ENCODE measurements at regions not wholly inside any gene's neighbourhood (a gene's known extent, or its start where the extent isn't known, plus 50 kb on each side); places are given as distances from the start of the nearest gene placed in this dataset.

DNA sequence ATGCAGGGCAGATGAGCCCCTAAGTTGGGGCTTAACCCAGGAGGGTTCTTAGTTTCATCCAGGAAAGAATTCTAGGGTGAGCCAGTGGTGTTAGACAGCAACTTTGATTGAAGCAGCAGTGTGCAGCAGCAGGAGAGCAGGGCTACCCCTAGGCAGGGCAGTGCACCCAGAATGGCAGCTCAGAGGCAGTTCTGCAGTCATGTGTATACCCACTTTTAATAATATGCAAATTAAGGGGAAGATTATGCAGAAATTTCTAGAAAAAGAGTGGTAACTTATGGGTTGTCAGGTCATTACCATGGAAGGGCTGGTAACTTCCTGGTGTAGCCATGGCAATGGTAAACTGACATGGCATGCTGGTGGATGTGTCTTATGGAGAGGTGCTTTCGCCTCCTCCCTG lies 297.5 kb downstream of the PCNX1 start:
- no peak overlapping the region for H3K27ac ChIP-seq
- no peak for ATAC-seq
- TF ChIP-seq, protein P1, sequence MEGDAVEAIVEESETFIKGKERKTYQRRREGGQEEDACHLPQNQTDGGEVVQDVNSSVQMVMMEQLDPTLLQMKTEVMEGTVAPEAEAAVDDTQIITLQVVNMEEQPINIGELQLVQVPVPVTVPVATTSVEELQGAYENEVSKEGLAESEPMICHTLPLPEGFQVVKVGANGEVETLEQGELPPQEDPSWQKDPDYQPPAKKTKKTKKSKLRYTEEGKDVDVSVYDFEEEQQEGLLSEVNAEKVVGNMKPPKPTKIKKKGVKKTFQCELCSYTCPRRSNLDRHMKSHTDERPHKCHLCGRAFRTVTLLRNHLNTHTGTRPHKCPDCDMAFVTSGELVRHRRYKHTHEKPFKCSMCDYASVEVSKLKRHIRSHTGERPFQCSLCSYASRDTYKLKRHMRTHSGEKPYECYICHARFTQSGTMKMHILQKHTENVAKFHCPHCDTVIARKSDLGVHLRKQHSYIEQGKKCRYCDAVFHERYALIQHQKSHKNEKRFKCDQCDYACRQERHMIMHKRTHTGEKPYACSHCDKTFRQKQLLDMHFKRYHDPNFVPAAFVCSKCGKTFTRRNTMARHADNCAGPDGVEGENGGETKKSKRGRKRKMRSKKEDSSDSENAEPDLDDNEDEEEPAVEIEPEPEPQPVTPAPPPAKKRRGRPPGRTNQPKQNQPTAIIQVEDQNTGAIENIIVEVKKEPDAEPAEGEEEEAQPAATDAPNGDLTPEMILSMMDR (IDR thresholded peaks at IDR 0.05) = no peak
- no peaks in the 10 kb centered on the region for H3K36me3 ChIP-seq
- intact Hi-C loops (cut with DNase I) = no loop called here
- H3K4me1 ChIP-seq = no peaks in the 10 kb centered on the region
- no peaks in the 10 kb centered on the region for H3K9me3 ChIP-seq
- no peak for DNase-seq
- H3K4me3 ChIP-seq = no peak overlapping the region
- no peaks in the 10 kb centered on the region for H3K27me3 ChIP-seq (ENCODE audit: low read depth)

DNA sequence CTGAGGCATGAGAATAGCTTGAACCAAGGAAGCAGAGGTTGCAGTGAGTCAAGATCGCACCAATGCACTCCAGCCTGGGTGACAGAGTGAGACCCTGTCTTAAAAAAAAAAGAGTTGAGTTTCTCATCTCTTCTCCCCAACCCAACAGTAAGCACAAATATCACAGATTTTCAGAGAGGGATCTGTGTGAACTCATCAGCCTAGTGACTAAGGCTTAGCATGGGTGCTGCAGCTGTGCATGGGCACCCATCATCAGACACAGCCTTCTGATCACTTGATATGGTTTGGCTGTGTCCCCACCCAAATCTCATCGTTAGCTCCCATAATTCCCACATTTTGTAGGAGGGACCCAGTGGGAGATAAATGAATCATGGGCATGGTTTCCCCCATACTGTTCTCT lies 298.9 kb downstream of the PCNX1 start:
- Histone ChIP-seq H3K27me3 (ENCODE audit: low read depth) (no peaks in the 10 kb centered on the region), H3K9me3 (no peaks in the 10 kb centered on the region), H3K4me1 (no peaks in the 10 kb centered on the region), H3K27ac (no peak overlapping the region), H3K4me3 (no peak overlapping the region), H3K36me3 (no peaks in the 10 kb centered on the region)
- TF ChIP-seq, protein P1 (IDR thresholded peaks at IDR 0.05) = no peak
- no peak for DNase-seq
- intact Hi-C loops (cut with DNase I) = no loop called here
- no peak for ATAC-seq

- intact Hi-C loops (cut with DNase I) = no loop called here
- Histone ChIP-seq H3K4me1 (no peaks in the 10 kb centered on the region), H3K27me3 (ENCODE audit: low read depth) (no peaks in the 10 kb centered on the region), H3K36me3 (no peaks in the 10 kb centered on the region), H3K9me3 (no peaks in the 10 kb centered on the region), H3K4me3 (no peak overlapping the region), H3K27ac (no peak overlapping the region)
- DNase-seq (no peak), ATAC-seq (peak in 1 of 2 donors; percentile 63)
- TF ChIP-seq, protein P1 (IDR thresholded peaks at IDR 0.05) = no peak
Measured at GRCh38 chr14:71206766-71207371, 299.6 kb downstream of the PCNX1 start.

DNA sequence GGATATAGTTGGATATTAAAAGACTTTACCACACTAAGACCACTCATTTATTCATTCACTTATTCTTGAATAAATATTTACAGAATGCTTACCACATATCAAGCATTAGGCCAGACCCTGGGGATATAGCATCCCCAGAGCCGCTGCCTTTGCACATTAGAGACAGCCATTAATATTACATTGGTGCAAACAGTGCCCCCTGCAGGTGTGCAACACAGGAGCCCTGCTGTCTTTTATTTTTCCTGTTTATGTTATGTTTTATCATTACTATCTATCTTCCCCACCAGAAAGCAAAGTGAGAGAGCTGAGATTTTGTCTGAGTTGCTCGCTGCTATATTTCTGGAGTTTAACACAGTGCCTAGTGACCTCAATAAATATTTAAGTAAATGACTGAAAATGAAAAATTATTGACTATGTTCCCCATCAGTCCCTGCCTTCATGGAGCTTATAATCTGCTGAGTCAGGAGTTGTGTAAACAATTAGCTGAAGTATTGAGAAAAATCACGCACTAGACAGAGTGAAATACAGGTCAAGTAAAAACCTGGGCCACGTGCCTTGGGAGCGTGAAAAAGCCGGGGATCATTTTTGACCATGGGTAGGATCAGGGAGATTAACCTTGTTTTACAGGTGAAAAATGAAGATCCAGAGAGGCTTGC lies 301.6 kb downstream of the PCNX1 start:
- intact Hi-C loops (cut with DNase I) = no loop called here
- TF ChIP-seq, protein P1 (IDR thresholded peaks at IDR 0.05) = no peak
- no peak for ATAC-seq

DNA sequence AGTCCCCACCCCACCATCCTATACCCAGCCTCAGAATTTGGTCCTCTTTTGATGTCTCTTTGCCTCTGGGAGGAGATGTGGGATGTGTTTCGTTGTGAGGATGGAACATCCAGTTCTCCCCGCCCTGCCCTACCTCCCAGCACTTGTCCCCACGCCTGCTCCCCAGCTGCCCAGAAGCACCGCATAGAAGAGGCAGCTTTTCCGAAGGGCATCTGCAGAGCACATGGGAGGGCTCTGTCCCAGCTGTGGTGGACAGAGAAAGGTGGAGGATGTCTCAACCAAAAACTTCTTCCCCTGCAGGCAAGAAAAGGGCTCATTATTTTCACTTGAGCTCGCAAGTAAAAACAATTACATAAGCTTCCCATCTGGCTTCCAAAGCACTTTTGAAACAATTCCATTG lies 302.6 kb downstream of the PCNX1 start:
- no peaks in the 10 kb centered on the region for H3K9me3 ChIP-seq
- H3K4me1 ChIP-seq = no peaks in the 10 kb centered on the region
- no peak overlapping the region for H3K4me3 ChIP-seq
- DNase-seq (no peak), ATAC-seq (no peak)
- H3K27me3 ChIP-seq (ENCODE audit: low read depth) = no peaks in the 10 kb centered on the region
- H3K27ac ChIP-seq = no peak overlapping the region
- no peaks in the 10 kb centered on the region for H3K36me3 ChIP-seq
- intact Hi-C loops (cut with DNase I) = no loop called here
- TF ChIP-seq, protein P1 (IDR thresholded peaks at IDR 0.05) = no peak

More for the DNA sequence above, 301.6 kb downstream of the PCNX1 start:
- H3K27ac ChIP-seq = no peak overlapping the region
- no peaks in the 10 kb centered on the region for H3K9me3 ChIP-seq
- no peaks in the 10 kb centered on the region for H3K36me3 ChIP-seq
- no peak overlapping the region for H3K4me3 ChIP-seq
- H3K27me3 ChIP-seq (ENCODE audit: low read depth) = no peaks in the 10 kb centered on the region
- no peaks in the 10 kb centered on the region for H3K4me1 ChIP-seq
- no peak for DNase-seq
